HG02623 (cell line): ENCODE measurements at regions not wholly inside any gene's neighbourhood (a gene's known extent, or its start where the extent isn't known, plus 50 kb on each side); places are given as distances from the start of the nearest gene placed in this dataset.
"Not testable (repeated sequence)": the region's sequence is repeated elsewhere in the genome, so short reads cannot be mapped to it uniquely, and the experiment has no call there.

Experiments used
- ATAC-seq: cut with Tn5 transposase; IDR thresholded peaks from one replicate; pipeline ENCODE4 v1.9.1; 2021; ENCODE audit warnings: moderate library complexity; ENCODE audit not compliant: unreplicated experiment

GRCh38 chr7:106563466-106564150 is 97.3 kb downstream of the CCDC71L start:
- ATAC-seq = no peak

GRCh38 chr7:106562711-106563366 is 98.1 kb downstream of the CCDC71L start:
- no peak for ATAC-seq

GRCh38 chr7:106561666-106562411 is 99.1 kb downstream of the CCDC71L start:
- ATAC-seq = no peak

- no peak for ATAC-seq
Observed at GRCh38 chr7:106561151-106561550, 99.8 kb downstream of the CCDC71L start.

GRCh38 chr7:106560482-106560881 is 100.5 kb downstream of the CCDC71L start:
- no peak for ATAC-seq

- ATAC-seq = not testable (repeated sequence)
Observed at GRCh38 chr7:106556244-106556643, 104.7 kb downstream of the CCDC71L start.

GRCh38 chr7:106554623-106555022 is 106.3 kb downstream of the CCDC71L start:
- not testable (repeated sequence) for ATAC-seq

- no peak for ATAC-seq
Observed at GRCh38 chr7:106553446-106553836, 107.5 kb downstream of the CCDC71L start.

- peak; percentile 97 for ATAC-seq
Observed at GRCh38 chr7:106552645-106553445, 108.1 kb downstream of the CCDC71L start.

GRCh38 chr7:106551936-106552335 is 109.0 kb downstream of the CCDC71L start:
- ATAC-seq = no peak

- no peak for ATAC-seq
Observed at GRCh38 chr7:106548491-106548890, 112.5 kb downstream of the CCDC71L start.

- ATAC-seq = no peak
Observed at GRCh38 chr7:106545275-106545674, 115.7 kb downstream of the CCDC71L start.

GRCh38 chr7:106543221-106543757 is 117.7 kb downstream of the CCDC71L start:
- no peak for ATAC-seq

- peak; percentile 74 for ATAC-seq
Observed at GRCh38 chr7:106542550-106543220, 118.3 kb downstream of the CCDC71L start.

- ATAC-seq = no peak
Observed at GRCh38 chr7:106538638-106539037, 122.3 kb downstream of the CCDC71L start.

- ATAC-seq = no peak
Observed at GRCh38 chr7:106537119-106537518, 123.8 kb downstream of the CCDC71L start.

- ATAC-seq = no peak
Observed at GRCh38 chr7:106536079-106536478, 124.9 kb downstream of the CCDC71L start.

GRCh38 chr7:106535234-106535932 is 125.6 kb downstream of the CCDC71L start:
- ATAC-seq = no peak

GRCh38 chr7:106534271-106534846 is 126.6 kb downstream of the CCDC71L start:
- ATAC-seq = no peak
